ENCODE measurements at regions not wholly inside any gene's neighbourhood (a gene's known extent, or its start where the extent isn't known, plus 50 kb on each side); places are given as distances from the start of the nearest gene placed in this dataset.
"Not testable (repeated sequence)": the region's sequence is repeated elsewhere in the genome, so short reads cannot be mapped to it uniquely, and the experiment has no call there.

DNA sequence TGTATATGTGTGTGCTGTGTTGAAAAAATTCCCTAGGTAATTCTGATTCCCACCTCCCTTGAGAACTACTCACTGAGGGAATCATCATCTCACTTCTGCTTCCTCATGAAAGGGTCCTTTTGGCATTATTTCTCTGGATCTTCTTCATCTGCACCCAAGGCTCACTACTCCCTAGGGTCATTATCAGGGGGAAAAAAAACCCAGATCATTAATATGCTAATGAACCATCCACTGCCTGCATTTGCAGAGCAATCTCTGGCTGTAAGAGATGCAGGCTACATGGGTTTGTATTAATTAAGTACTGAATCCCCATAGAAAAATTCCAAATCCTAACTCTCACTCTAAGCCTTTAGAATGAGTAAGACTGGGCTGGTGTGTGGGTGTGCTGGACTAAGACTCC lies 68.0 kb upstream of the IGFBP5 start:
- DNase-seq, result no peak
- no peaks in the 10 kb centered on the region for H3K27me3 ChIP-seq (ENCODE audit: control insufficient read depth, insufficient read depth, low read length)
- H3K4me3 ChIP-seq (ENCODE audit: insufficient read depth, low read depth, low read length), result no peak overlapping the region
- H3K36me3 ChIP-seq (replicated peaks; ENCODE audit: control insufficient read depth, insufficient read depth, low read length), result no peaks in the 10 kb centered on the region

DNA sequence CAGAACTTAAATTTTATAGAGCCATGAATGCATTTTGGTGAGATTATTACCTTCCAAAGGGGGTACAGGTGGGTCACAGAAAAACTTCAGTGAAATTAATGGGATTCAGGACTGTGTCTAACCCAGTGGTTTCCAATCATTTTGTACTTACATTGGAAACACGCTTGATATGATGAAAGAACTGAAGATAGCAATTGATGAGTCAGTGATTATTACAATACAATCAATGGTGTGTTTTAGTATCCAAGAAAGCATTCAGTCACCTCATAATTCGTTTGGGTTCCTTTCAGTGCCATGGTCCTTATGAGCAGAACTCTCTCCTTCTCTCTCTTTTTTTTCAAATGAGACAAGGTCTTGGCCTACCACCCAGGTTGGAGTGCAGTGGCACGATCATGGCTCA lies 66.5 kb upstream of the IGFBP5 start:
- no peaks in the 10 kb centered on the region for H3K27me3 ChIP-seq (ENCODE audit: control insufficient read depth, insufficient read depth, low read length)
- DNase-seq, result no peak
- H3K4me3 ChIP-seq (ENCODE audit: insufficient read depth, low read depth, low read length), result no peak overlapping the region
- H3K36me3 ChIP-seq (replicated peaks; ENCODE audit: control insufficient read depth, insufficient read depth, low read length), result no peaks in the 10 kb centered on the region

- H3K4me3 ChIP-seq (ENCODE audit: insufficient read depth, low read depth, low read length), result no peak overlapping the region
- H3K36me3 ChIP-seq (replicated peaks; ENCODE audit: control insufficient read depth, insufficient read depth, low read length), result no peaks in the 10 kb centered on the region
- no peak for DNase-seq
- no peaks in the 10 kb centered on the region for H3K27me3 ChIP-seq (ENCODE audit: control insufficient read depth, insufficient read depth, low read length)
These were observed 65.8 kb upstream of the IGFBP5 start for GRCh38 chr2:216761133-216761532.

DNA sequence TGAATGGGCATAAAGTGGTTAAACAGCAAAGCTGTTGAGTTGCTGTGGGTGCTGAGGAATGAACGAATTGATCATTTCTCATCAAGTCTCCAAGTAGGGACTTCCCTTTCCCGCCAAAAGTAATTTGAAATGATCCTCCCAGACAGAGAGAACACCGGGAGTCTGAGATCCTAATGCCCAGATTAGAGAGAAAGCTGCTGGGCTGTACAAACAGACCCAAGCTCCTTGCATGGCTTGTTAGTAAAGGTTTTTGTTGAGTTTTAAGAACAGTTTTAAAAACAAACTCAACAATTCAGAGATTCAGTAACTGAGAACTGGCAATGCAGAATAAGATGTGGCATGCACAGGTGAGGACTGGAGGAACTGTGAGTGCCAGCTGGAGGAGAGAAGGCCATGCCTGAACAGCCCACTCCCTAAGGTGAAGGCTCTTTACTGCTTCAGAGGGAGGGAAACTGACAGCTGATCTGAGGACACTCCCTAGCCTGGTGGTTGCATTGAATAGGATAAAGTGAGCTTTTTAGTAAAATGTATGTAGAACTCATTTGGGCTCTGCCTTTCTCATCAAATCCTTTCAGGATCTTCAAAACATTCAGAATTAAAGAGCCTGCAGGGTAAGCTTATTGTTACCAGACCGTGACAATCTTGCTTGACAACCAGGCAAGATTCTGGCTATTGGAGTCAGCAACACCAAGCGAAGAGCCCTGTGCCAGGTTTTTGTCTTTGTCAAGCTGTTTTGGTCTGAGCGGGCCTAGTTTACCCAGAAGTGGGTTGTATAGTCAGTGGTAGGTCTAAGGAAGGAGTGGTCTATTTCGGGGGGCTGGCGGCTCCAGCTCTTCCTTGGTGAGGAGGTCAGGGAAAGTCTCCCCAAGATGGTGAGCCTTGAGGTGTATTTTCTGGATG lies 63.2 kb upstream of the IGFBP5 start:
- no peak for DNase-seq

GRCh38 chr2:216757532-216757931 lies 62.2 kb upstream of the IGFBP5 start:
- DNase-seq, result no peak
- H3K4me3 ChIP-seq (ENCODE audit: insufficient read depth, low read depth, low read length), result no peak overlapping the region
- H3K27me3 ChIP-seq (ENCODE audit: control insufficient read depth, insufficient read depth, low read length), result peaks cover 1% of the 10 kb centered on the region; the same call in 1 of the 2 replicates
- no peaks in the 10 kb centered on the region for H3K36me3 ChIP-seq (replicated peaks; ENCODE audit: control insufficient read depth, insufficient read depth, low read length)

More for the DNA sequence above, 63.2 kb upstream of the IGFBP5 start:
- Histone ChIP-seq H3K27me3 (ENCODE audit: control insufficient read depth, insufficient read depth, low read length) (no peaks in the 10 kb centered on the region; the same call in 1 of the 2 replicates), H3K4me3 (ENCODE audit: insufficient read depth, low read depth, low read length) (no peak overlapping the region), H3K36me3 (replicated peaks; ENCODE audit: control insufficient read depth, insufficient read depth, low read length) (no peaks in the 10 kb centered on the region)

- DNase-seq, result no peak
- Histone ChIP-seq H3K36me3 (replicated peaks; ENCODE audit: control insufficient read depth, insufficient read depth, low read length) (no peaks in the 10 kb centered on the region), H3K4me3 (ENCODE audit: insufficient read depth, low read depth, low read length) (no peak overlapping the region), H3K27me3 (ENCODE audit: control insufficient read depth, insufficient read depth, low read length) (peaks cover 1% of the 10 kb centered on the region; the same call in 1 of the 2 replicates)
These were observed 61.1 kb upstream of the IGFBP5 start for GRCh38 chr2:216756435-216756834.

- H3K27me3 ChIP-seq (ENCODE audit: control insufficient read depth, insufficient read depth, low read length), result peaks cover 1% of the 10 kb centered on the region; the same call in 1 of the 2 replicates
- H3K36me3 ChIP-seq (replicated peaks; ENCODE audit: control insufficient read depth, insufficient read depth, low read length), result no peaks in the 10 kb centered on the region
- DNase-seq, result no peak
- H3K4me3 ChIP-seq (ENCODE audit: insufficient read depth, low read depth, low read length), result no peak overlapping the region
These were observed 59.5 kb upstream of the IGFBP5 start for GRCh38 chr2:216754812-216755211.

DNA sequence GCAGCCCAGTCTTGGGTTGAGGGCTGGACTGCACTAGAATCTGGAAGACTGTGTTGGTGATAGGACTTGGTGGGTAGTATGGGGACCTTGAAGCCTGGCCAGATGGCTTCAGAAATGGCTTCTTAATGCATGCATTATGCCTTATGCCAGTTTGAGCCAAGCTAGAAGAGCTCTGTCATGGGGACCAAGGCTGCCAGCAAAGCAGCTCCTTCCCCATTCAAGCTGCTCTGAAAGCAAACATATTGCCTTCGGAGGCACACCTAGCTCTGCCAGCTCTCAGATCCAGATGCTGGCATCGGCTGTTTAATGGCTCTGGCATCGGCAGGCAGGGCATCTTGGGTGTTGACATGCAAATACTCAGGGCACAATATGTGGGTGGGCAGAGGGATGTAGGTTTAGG lies 59.0 kb upstream of the IGFBP5 start:
- Histone ChIP-seq H3K27me3 (ENCODE audit: control insufficient read depth, insufficient read depth, low read length) (peaks cover 1% of the 10 kb centered on the region; the same call in 1 of the 2 replicates), H3K4me3 (ENCODE audit: insufficient read depth, low read depth, low read length) (no peak overlapping the region), H3K36me3 (replicated peaks; ENCODE audit: control insufficient read depth, insufficient read depth, low read length) (no peaks in the 10 kb centered on the region)
- no peak for DNase-seq

GRCh38 chr2:216752855-216753505 lies 57.6 kb upstream of the IGFBP5 start:
- Histone ChIP-seq H3K4me3 (ENCODE audit: insufficient read depth, low read depth, low read length) (no peak overlapping the region), H3K36me3 (replicated peaks; ENCODE audit: control insufficient read depth, insufficient read depth, low read length) (no peaks in the 10 kb centered on the region), H3K27me3 (ENCODE audit: control insufficient read depth, insufficient read depth, low read length) (peaks cover 1% of the 10 kb centered on the region; the same call in 1 of the 2 replicates)
- no peak for DNase-seq

DNA sequence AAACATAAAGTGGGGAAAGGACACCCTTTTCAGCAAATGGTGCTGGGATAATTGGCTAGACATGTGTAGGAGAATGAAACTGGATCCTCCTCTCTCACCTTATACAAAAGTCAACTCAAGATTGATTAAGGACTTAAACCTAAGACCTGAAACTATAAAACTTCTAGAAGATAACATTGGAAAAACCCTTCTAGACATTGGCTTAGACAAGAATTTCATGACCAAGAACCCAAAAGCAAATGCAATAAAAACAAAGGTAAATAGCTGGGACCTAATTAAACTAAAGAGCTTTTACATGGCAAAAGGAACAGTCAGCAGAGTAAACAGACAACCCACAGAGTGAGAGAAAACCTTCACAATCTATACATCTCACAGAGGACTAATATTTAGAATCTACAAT lies 55.4 kb upstream of the IGFBP5 start:
- not testable (repeated sequence) for H3K36me3 ChIP-seq (replicated peaks; ENCODE audit: control insufficient read depth, insufficient read depth, low read length); DNase-seq; H3K27me3 ChIP-seq (ENCODE audit: control insufficient read depth, insufficient read depth, low read length); H3K4me3 ChIP-seq (ENCODE audit: insufficient read depth, low read depth, low read length)

DNA sequence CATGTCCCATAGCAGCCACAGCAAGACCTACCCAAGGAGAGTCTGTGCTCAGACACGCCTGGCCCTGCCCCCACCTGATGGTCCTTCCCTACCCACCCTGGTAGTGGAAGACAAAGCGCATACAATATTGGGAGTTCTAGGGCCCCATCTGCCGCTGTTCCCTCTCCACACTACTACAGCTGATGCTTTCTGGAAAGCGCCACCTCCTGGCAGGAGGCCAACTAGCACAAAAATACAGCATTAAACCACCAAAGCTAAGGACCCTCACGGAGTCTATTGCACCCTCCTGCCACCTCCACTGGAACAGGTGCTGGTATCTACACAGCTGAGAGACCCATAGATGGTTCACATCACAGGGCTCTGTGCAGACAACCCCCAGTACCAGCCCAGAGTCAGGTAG lies 50.9 kb upstream of the IGFBP5 start:
- DNase-seq; H3K36me3 ChIP-seq (replicated peaks; ENCODE audit: control insufficient read depth, insufficient read depth, low read length); H3K4me3 ChIP-seq (ENCODE audit: insufficient read depth, low read depth, low read length); H3K27me3 ChIP-seq (ENCODE audit: control insufficient read depth, insufficient read depth, low read length): not testable (repeated sequence)

- DNase-seq, result no peak
- Histone ChIP-seq H3K36me3 (replicated peaks; ENCODE audit: control insufficient read depth, insufficient read depth, low read length) (no peaks in the 10 kb centered on the region), H3K27me3 (ENCODE audit: control insufficient read depth, insufficient read depth, low read length) (no peaks in the 10 kb centered on the region), H3K4me3 (ENCODE audit: insufficient read depth, low read depth, low read length) (no peak overlapping the region)
These were observed 50.1 kb upstream of the IGFBP5 start for GRCh38 chr2:216745453-216745852.

Measured in H7 (cell line).